CD8-positive, alpha-beta memory T cell (primary cell): ENCODE measurements at regions not wholly inside any gene's neighbourhood (a gene's known extent, or its start where the extent isn't known, plus 50 kb on each side); places are given as distances from the start of the nearest gene placed in this dataset.
A peak's percentile ranks its signal among the peaks of the same experiment; 100 is the strongest.

Source experiments
- CTCF ChIA-PET: fragments of 350-600 bp; sonication (Branson Sonifier 250); formaldehyde crosslinking; loops from one replicate; lab custom pipeline; 2021; ENCODE audit warnings: antibody characterized with exemption; lab: Charles Lee
- POLR2A ChIA-PET: fragments of 350-600 bp; sonication (Branson Sonifier 250); formaldehyde crosslinking; loops from one replicate; lab custom pipeline; 2021; ENCODE audit warnings: antibody characterized with exemption; lab: Charles Lee
- DNase-seq, 5 donors: peaks; one replicate each; pipeline versions ENCODE4 v3.0.0 to v3.0.0-alpha.2; 2020 to 2022; ENCODE audit warnings: mixed read lengths in 1 of 5
- H3K27ac ChIP-seq: one replicate; pipeline ENCODE4 v1.7.0; 2013; ENCODE audit warnings: low read depth, mild to moderate bottlenecking, low read length, moderate library complexity
- H3K27me3 ChIP-seq: 2 replicates; pipeline ENCODE4 v1.7.0; 2013; ENCODE audit warnings: low read length, mild to moderate bottlenecking; ENCODE audit not compliant: insufficient read depth, poor library complexity, severe bottlenecking
- H3K36me3 ChIP-seq: 2 replicates; pipeline ENCODE4 v1.7.0; 2013; ENCODE audit warnings: mild to moderate bottlenecking, low read length, moderate library complexity; ENCODE audit not compliant: insufficient read depth
- H3K4me1 ChIP-seq: 2 replicates; pipeline ENCODE4 v1.7.0; 2013; ENCODE audit warnings: mild to moderate bottlenecking, low read length, moderate library complexity; ENCODE audit not compliant: insufficient read depth
- H3K4me3 ChIP-seq: 2 replicates; pipeline ENCODE4 v1.7.0; 2013; ENCODE audit warnings: mild to moderate bottlenecking, low read length
- H3K9me3 ChIP-seq: 2 replicates; pipeline ENCODE4 v1.7.0; 2013; ENCODE audit warnings: mild to moderate bottlenecking, low read length
- H3K27ac Mint-ChIP-seq, 8 donors: one replicate each; pipeline ENCODE4 v1.8.0; 2020 to 2021; ENCODE audit warnings: mixed read lengths in 8 of 8, mild to moderate bottlenecking in 6 of 8, inconsistent platforms in 3 of 8, moderate library complexity in 3 of 8
- H3K27me3 Mint-ChIP-seq, 2 donors: one replicate each; pipeline ENCODE4 v1.8.0; 2020 to 2021; ENCODE audit warnings: mixed read lengths in 2 of 2, mild to moderate bottlenecking in 1 of 2, moderate library complexity in 1 of 2
- H3K36me3 Mint-ChIP-seq, 3 donors: one replicate each; pipeline ENCODE4 v1.8.0; 2020 to 2021; ENCODE audit warnings: mixed read lengths in 3 of 3, inconsistent platforms in 1 of 3, mild to moderate bottlenecking in 1 of 3
- H3K4me1 Mint-ChIP-seq, 3 donors: one replicate each; pipeline ENCODE4 v1.8.0; 2020 to 2021; ENCODE audit warnings: mixed read lengths in 3 of 3, inconsistent platforms in 1 of 3, mild to moderate bottlenecking in 1 of 3
- H3K4me3 Mint-ChIP-seq, 7 donors: one replicate each; pipeline ENCODE4 v1.8.0; 2020 to 2021; ENCODE audit warnings: mixed read lengths in 7 of 7, mild to moderate bottlenecking in 6 of 7, moderate library complexity in 4 of 7, inconsistent platforms in 2 of 7
- H3K9me3 Mint-ChIP-seq, 5 donors: one replicate each; pipeline ENCODE4 v1.8.0; 2020 to 2022; ENCODE audit warnings: mixed read lengths in 5 of 5, mild to moderate bottlenecking in 3 of 5, moderate library complexity in 2 of 5, inconsistent platforms in 1 of 5

DNA sequence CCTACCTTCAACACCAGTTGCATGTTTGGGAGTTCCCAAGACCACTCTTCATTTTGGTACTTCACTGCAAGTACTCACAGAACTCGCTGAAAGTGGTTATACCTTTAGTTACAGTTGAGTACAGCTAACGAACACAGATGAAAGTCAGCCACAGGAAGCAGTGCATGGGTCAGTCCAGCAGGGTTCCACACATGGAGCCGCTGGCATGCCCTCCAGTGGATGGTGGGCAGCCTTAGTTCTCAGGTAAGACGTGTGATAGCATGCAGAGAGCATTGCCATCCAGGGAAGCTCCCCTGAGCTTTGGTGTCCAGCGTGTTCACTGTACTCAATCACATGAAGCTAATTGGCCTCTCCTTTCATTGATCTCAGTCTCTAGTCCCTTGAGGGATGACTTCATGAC lies 815.3 kb downstream of the RNF144A start:
- Mint-ChIP-seq H3K9me3 (no peaks in the 10 kb centered on the region), H3K36me3 (peaks cover 21 to 57% (median 31%) of the 10 kb centered on the region in 3 donors), H3K27me3 (no peaks in the 10 kb centered on the region), H3K4me3 (peak overlapping the region; percentile 65 to 93 (median 89)), H3K4me1 (peaks cover 74 to 90% (median 86%) of the 10 kb centered on the region in 3 donors), H3K27ac (peak overlapping the region; percentile 84 to 99 (median 98))
- Histone ChIP-seq H3K27me3 (no peaks in the 10 kb centered on the region), H3K27ac (no peak overlapping the region), H3K4me1 (peaks cover 22% of the 10 kb centered on the region), H3K4me3 (no peak overlapping the region), H3K9me3 (no peaks in the 10 kb centered on the region), H3K36me3 (no peaks in the 10 kb centered on the region)
- no peak for DNase-seq
- ChIA-PET POLR2A (interaction anchor here (2.0 kb wide), 1 partner anchor 949 kb away, joined by 5 read pairs; the partner anchor contains the start of gene ID2), CTCF (interaction anchor here (1.1 to 3.0 kb wide), 4 partner anchors 11 to 304 kb away, joined by 3 to 11 read pairs (median 4); no protein-coding TSS in a partner anchor)

DNA sequence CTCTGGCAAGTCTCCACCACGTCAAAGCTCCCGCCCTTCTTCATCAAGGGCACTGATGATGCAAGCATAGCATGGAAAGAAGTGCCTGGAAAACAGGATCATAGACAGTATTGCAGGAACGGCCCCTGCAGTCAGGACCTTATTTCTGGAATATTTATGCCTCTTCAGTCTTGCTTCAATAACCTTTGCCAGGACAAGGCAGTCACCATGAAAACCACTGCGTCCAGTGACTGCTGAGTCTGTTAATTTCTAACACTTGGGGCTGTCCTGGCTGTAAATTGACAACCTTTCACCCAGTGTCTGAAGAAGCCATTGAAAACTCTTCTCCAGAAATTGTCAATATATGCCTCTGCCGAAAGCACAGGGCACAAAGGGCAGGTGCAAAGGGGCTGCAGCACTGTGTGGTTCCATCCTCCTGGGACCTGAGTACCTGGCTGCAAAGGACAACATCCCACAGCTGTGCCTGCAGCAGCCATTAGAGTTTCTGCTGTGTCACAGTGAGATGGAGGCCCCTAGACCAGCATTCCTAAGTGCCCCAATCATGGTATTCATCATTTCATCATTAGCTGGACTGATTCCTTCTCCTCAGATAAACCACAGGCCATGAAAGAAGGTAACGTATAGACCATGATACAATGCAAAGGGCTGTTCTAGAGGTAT lies 819.6 kb downstream of the RNF144A start:
- CTCF ChIA-PET = interaction anchor here (1.8 kb wide), 1 partner anchor 309 kb away, joined by 5 read pairs; no protein-coding TSS in a partner anchor
- H3K36me3 Mint-ChIP-seq = peaks cover 7 to 16% (median 12%) of the 10 kb centered on the region in 3 donors
- H3K27ac ChIP-seq = no peak overlapping the region

DNA sequence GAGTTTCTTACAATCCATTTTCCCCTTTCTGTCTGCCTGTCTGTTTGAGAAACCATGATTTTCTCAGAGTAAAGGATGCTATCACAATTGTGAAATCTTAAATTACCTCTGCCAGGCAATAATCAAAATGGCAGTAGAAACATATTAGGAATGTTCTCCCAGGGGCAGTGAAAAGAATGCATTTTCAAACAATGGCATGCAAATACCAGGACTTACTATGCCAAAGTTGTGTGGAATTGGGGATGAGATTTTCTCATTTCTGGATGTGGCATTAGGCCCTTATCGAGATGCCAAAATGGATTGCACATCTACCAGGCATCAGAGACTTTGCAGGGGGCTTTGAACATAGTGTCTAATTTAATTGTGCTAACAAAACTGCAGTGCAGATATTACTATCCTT lies 821.4 kb downstream of the RNF144A start:
- Mint-ChIP-seq H3K27me3 (no peaks in the 10 kb centered on the region), H3K36me3 (peaks cover under 1 to 8% (median 3%) of the 10 kb centered on the region in 3 donors), H3K4me1 (peaks cover 70 to 93% (median 91%) of the 10 kb centered on the region in 3 donors), H3K4me3 (no peak overlapping the region), H3K9me3 (peaks cover 0 to 3% (median 0%) of the 10 kb centered on the region in 5 donors), H3K27ac (peak overlapping the region; percentile 0 to 86 (median 66))
- H3K4me3 ChIP-seq = no peak overlapping the region
- no peaks in the 10 kb centered on the region for H3K9me3 ChIP-seq
- POLR2A ChIA-PET = interaction anchor here (0.6 to 1.3 kb wide), 2 partner anchors 10 to 12 kb away, joined by 4 to 5 read pairs; no protein-coding TSS in a partner anchor
- H3K27ac ChIP-seq = no peak overlapping the region
- H3K4me1 ChIP-seq = peaks cover 5% of the 10 kb centered on the region
- no peak for DNase-seq
- no peaks in the 10 kb centered on the region for H3K36me3 ChIP-seq
- no peaks in the 10 kb centered on the region for H3K27me3 ChIP-seq
- CTCF ChIA-PET = interaction anchor here (1.2 to 1.8 kb wide), 2 partner anchors 14 to 311 kb away, joined by 3 to 5 read pairs; no protein-coding TSS in a partner anchor

More for the DNA sequence above, 819.6 kb downstream of the RNF144A start:
- no peaks in the 10 kb centered on the region for H3K27me3 Mint-ChIP-seq
- no peaks in the 10 kb centered on the region for H3K9me3 ChIP-seq
- peak overlapping the region in 3 of 7 donors; percentile 3 to 65 (median 45) for H3K4me3 Mint-ChIP-seq
- POLR2A ChIA-PET = no interaction called here
- no peak overlapping the region for H3K4me3 ChIP-seq
- peak overlapping the region; percentile 78 to 97 (median 87) for H3K27ac Mint-ChIP-seq
- no peaks in the 10 kb centered on the region for H3K27me3 ChIP-seq
- no peaks in the 10 kb centered on the region for H3K9me3 Mint-ChIP-seq
- peaks cover 17% of the 10 kb centered on the region for H3K4me1 ChIP-seq
- H3K4me1 Mint-ChIP-seq = peaks cover 69 to 93% (median 88%) of the 10 kb centered on the region in 3 donors
- H3K36me3 ChIP-seq = no peaks in the 10 kb centered on the region
- no peak for DNase-seq

DNA sequence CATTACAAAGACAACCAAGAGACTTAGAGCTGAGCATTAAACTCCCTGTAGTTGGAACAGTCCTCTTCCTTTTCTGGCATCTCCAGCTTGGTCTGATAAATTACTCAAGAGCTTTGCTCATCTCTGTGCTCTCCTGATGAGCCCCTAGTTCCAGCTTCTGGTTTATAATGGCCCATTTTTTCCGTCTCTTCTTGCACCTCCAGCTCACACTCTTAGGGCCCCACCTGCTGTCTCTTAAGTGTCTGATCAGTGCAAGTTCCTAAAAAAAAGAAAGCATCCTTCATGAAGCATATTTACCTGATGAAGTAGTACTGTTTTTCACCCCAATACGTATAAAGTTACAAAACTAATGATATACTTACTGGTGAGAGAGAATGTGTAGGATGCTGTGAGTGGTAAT lies 822.9 kb downstream of the RNF144A start:
- peak overlapping the region; percentile 57 to 91 (median 85) for H3K27ac Mint-ChIP-seq
- POLR2A ChIA-PET = interaction anchor here (0.8 to 2.3 kb wide), 6 partner anchors 9 to 942 kb away, joined by 3 to 13 read pairs (median 5); partner anchors contain the start of gene ID2

DNA sequence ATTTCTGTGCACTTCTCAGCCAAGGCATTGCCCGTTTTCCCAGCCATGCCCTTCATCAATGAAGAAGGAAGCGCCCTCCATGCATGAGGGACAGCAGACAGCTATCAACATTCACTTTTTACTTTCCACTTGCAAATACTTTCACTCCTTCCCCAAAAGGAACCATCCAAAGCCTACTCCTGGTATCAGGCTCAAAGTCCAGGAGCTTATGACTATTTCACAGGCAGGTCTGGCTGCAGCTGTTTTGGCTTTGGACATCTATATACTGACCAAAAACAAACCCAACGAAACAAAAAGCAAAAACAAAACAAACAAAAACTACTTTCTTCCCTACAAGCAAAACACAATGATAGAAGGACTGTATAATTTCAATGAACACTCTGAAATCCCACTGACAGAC lies 825.1 kb downstream of the RNF144A start:
- Histone ChIP-seq H3K4me1 (peaks cover 23% of the 10 kb centered on the region), H3K27ac (no peak overlapping the region), H3K36me3 (no peaks in the 10 kb centered on the region), H3K9me3 (no peaks in the 10 kb centered on the region), H3K4me3 (no peak overlapping the region), H3K27me3 (no peaks in the 10 kb centered on the region)
- no peak for DNase-seq
- peaks cover 73 to 91% (median 90%) of the 10 kb centered on the region in 3 donors for H3K4me1 Mint-ChIP-seq
- H3K27me3 Mint-ChIP-seq = peaks cover 0 to 2% of the 10 kb centered on the region in 2 donors
- ChIA-PET POLR2A (no interaction called here), CTCF (interaction anchor here (3.2 kb wide), 1 partner anchor 16 kb away, joined by 17 read pairs; no protein-coding TSS in a partner anchor)
- peak overlapping the region; percentile 3 to 96 (median 80) for H3K27ac Mint-ChIP-seq
- peaks cover 0 to 8% (median 8%) of the 10 kb centered on the region in 3 donors for H3K36me3 Mint-ChIP-seq
- peaks cover 5 to 10% (median 7%) of the 10 kb centered on the region in 5 donors for H3K9me3 Mint-ChIP-seq
- peak overlapping the region in 3 of 7 donors; percentile 8 to 64 (median 14) for H3K4me3 Mint-ChIP-seq

More for the DNA sequence above, 822.9 kb downstream of the RNF144A start:
- Mint-ChIP-seq H3K36me3 (peaks cover 3 to 12% (median 8%) of the 10 kb centered on the region in 3 donors), H3K9me3 (peaks cover 5 to 10% (median 7%) of the 10 kb centered on the region in 5 donors), H3K4me1 (peaks cover 75 to 95% (median 93%) of the 10 kb centered on the region in 3 donors), H3K4me3 (peak overlapping the region in 2 of 7 donors; percentile 30 to 32), H3K27me3 (peaks cover 0 to 2% of the 10 kb centered on the region in 2 donors)
- no peak for DNase-seq
- Histone ChIP-seq H3K27ac (no peak overlapping the region), H3K4me1 (peaks cover 7% of the 10 kb centered on the region), H3K4me3 (no peak overlapping the region), H3K9me3 (no peaks in the 10 kb centered on the region), H3K27me3 (no peaks in the 10 kb centered on the region), H3K36me3 (no peaks in the 10 kb centered on the region)
- CTCF ChIA-PET = interaction anchor here (0.6 to 2.6 kb wide), 13 partner anchors 9 to 805 kb away, joined by 3 to 29 read pairs (median 4); no protein-coding TSS in a partner anchor

DNA sequence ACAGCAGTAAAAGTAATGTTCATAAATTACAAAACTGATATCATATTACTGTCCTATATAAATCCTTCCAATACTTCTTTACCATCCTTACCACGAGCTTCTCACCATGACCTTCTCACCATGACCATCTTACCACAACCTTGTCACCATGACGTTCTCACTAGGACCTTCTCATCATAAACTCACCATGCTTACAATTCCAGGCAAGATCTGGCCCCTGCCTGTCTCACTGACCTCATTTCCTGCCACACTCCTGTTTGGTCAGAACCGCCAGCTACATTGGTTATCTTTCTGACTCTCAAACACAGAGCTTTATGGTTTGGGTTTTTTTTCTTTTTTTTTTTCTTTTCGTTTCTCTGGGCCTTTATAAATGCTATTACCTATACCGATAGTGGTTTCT lies 827.6 kb downstream of the RNF144A start:
- POLR2A ChIA-PET = interaction anchor here (0.5 to 3.5 kb wide), 7 partner anchors 18 to 937 kb away, joined by 3 to 16 read pairs (median 3); partner anchors contain the start of gene ID2
- no peaks in the 10 kb centered on the region for H3K36me3 ChIP-seq
- no peaks in the 10 kb centered on the region for H3K27me3 ChIP-seq
- CTCF ChIA-PET = interaction anchor here (1.0 to 3.2 kb wide), 3 partner anchors 19 to 318 kb away, joined by 3 to 17 read pairs (median 4); no protein-coding TSS in a partner anchor
- no peaks in the 10 kb centered on the region for H3K9me3 ChIP-seq
- Mint-ChIP-seq H3K9me3 (peaks cover 5 to 10% (median 7%) of the 10 kb centered on the region in 5 donors), H3K27ac (peak overlapping the region; percentile 68 to 97 (median 95)), H3K27me3 (peaks cover 0 to 2% of the 10 kb centered on the region in 2 donors), H3K36me3 (peaks cover 0 to 8% (median 8%) of the 10 kb centered on the region in 3 donors), H3K4me3 (peak overlapping the region; percentile 9 to 71 (median 53)), H3K4me1 (peaks cover 69 to 85% (median 80%) of the 10 kb centered on the region in 3 donors)
- peak; percentile 24 to 89 (median 64) for DNase-seq
- H3K4me3 ChIP-seq = no peak overlapping the region
- no peak overlapping the region for H3K27ac ChIP-seq
- H3K4me1 ChIP-seq = peaks cover 17% of the 10 kb centered on the region

DNA sequence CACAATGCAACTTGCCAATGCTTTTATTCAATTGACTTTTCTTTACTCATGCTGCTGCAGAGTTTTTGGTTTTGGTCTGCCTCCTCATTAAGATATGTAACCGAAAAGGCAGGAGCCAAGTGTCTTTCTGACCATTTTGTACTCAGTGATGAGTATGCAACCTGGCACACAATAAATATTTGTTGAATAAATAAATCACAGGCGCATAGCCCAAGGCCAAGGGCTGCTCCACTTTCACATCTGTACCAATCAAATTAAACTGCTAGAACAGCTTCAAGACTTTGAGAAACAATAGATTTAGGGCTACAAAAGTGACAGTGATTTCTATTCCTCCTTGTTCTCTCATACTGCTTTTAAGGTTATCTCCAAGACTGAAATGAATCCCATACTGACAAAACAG lies 828.2 kb downstream of the RNF144A start:
- peaks cover 68 to 83% (median 75%) of the 10 kb centered on the region in 3 donors for H3K4me1 Mint-ChIP-seq
- H3K27me3 Mint-ChIP-seq = peaks cover 0 to 2% of the 10 kb centered on the region in 2 donors
- Histone ChIP-seq H3K9me3 (no peaks in the 10 kb centered on the region), H3K4me3 (peak overlapping the region; percentile 8), H3K4me1 (peaks cover 17% of the 10 kb centered on the region), H3K36me3 (no peaks in the 10 kb centered on the region), H3K27ac (no peak overlapping the region), H3K27me3 (no peaks in the 10 kb centered on the region)
- peaks cover 5 to 10% (median 7%) of the 10 kb centered on the region in 5 donors for H3K9me3 Mint-ChIP-seq
- H3K27ac Mint-ChIP-seq = peak overlapping the region; percentile 7 to 97 (median 94)
- ChIA-PET POLR2A (interaction anchor here (0.5 to 3.5 kb wide), 6 partner anchors 18 to 937 kb away, joined by 3 to 16 read pairs (median 3); partner anchors contain the start of gene ID2), CTCF (interaction anchor here (1.0 to 3.2 kb wide), 3 partner anchors 19 to 318 kb away, joined by 3 to 17 read pairs (median 4); no protein-coding TSS in a partner anchor)
- no peak for DNase-seq
- H3K36me3 Mint-ChIP-seq = peaks cover 0 to 8% (median 8%) of the 10 kb centered on the region in 3 donors
- H3K4me3 Mint-ChIP-seq = peak overlapping the region; percentile 9 to 71 (median 53)
